ENCODE measurements at regions not wholly inside any gene's neighbourhood (a gene's known extent, or its start where the extent isn't known, plus 50 kb on each side); places are given as distances from the start of the nearest gene placed in this dataset.

- no peak for TF ChIP-seq CTCF (conservative IDR thresholded peaks at IDR 0.05; ENCODE audit: low read length)
- no peak for TF ChIP-seq EZH2phosphoT487 (IDR thresholded peaks at IDR 0.05; ENCODE audit: borderline replicate concordance, low read depth, low read length)
Measured at GRCh38 chrX:152530967-152531366, 79.9 kb upstream of the GABRA3 start.
